ENCODE measurements at regions not wholly inside any gene's neighbourhood (a gene's known extent, or its start where the extent isn't known, plus 50 kb on each side); places are given as distances from the start of the nearest gene placed in this dataset.
"Not testable (repeated sequence)": the region's sequence is repeated elsewhere in the genome, so short reads cannot be mapped to it uniquely, and the experiment has no call there.

GRCh38 chr16:5225931-5226655 is 128.5 kb upstream of the EEF2KMT start:
- no peak overlapping the region for H3K4me3 ChIP-seq (ENCODE audit: low read depth, low read length)
- no peak for DNase-seq (ENCODE audit: low read depth, low spot score)
- POLR2A ChIA-PET = no interaction called here
- CTCF ChIA-PET = no interaction called here
- no peak for TF ChIP-seq CTCF (IDR thresholded peaks at IDR 0.05; ENCODE audit: insufficient read depth, low read length, missing control alignments)

GRCh38 chr16:5222761-5223160 is 125.2 kb upstream of the EEF2KMT start:
- no peak overlapping the region for H3K4me3 ChIP-seq (ENCODE audit: low read depth, low read length)
- POLR2A ChIA-PET = no interaction called here
- CTCF ChIA-PET = no interaction called here
- TF ChIP-seq CTCF (IDR thresholded peaks at IDR 0.05; ENCODE audit: insufficient read depth, low read length, missing control alignments) = no peak
- no peak for DNase-seq (ENCODE audit: low read depth, low spot score)

GRCh38 chr16:5221831-5222230 is 124.2 kb upstream of the EEF2KMT start:
- POLR2A ChIA-PET; DNase-seq (ENCODE audit: low read depth, low spot score); H3K4me3 ChIP-seq (ENCODE audit: low read depth, low read length); CTCF ChIA-PET: not testable (repeated sequence)

GRCh38 chr16:5220705-5221104 is 123.1 kb upstream of the EEF2KMT start:
- no peak for DNase-seq (ENCODE audit: low read depth, low spot score)
- no peak for TF ChIP-seq CTCF (IDR thresholded peaks at IDR 0.05; ENCODE audit: insufficient read depth, low read length, missing control alignments)
- CTCF ChIA-PET = no interaction called here
- POLR2A ChIA-PET = no interaction called here
- no peak overlapping the region for H3K4me3 ChIP-seq (ENCODE audit: low read depth, low read length)

GRCh38 chr16:5216441-5217080 is 119.0 kb upstream of the EEF2KMT start:
- CTCF ChIA-PET = no interaction called here
- no peak for DNase-seq (ENCODE audit: low read depth, low spot score)
- POLR2A ChIA-PET = no interaction called here
- no peak for TF ChIP-seq CTCF (IDR thresholded peaks at IDR 0.05; ENCODE audit: insufficient read depth, low read length, missing control alignments)
- H3K4me3 ChIP-seq (ENCODE audit: low read depth, low read length) = no peak overlapping the region

GRCh38 chr16:5215901-5216300 is 118.3 kb upstream of the EEF2KMT start:
- no peak overlapping the region for H3K4me3 ChIP-seq (ENCODE audit: low read depth, low read length)
- DNase-seq (ENCODE audit: low read depth, low spot score) = no peak
- CTCF ChIA-PET = no interaction called here
- POLR2A ChIA-PET = no interaction called here
- TF ChIP-seq CTCF (IDR thresholded peaks at IDR 0.05; ENCODE audit: insufficient read depth, low read length, missing control alignments) = no peak

GRCh38 chr16:5214466-5214865 is 116.9 kb upstream of the EEF2KMT start:
- CTCF ChIA-PET = no interaction called here

GRCh38 chr16:5212501-5212900 is 114.9 kb upstream of the EEF2KMT start:
- POLR2A ChIA-PET; H3K4me3 ChIP-seq (ENCODE audit: low read depth, low read length); DNase-seq (ENCODE audit: low read depth, low spot score); CTCF ChIA-PET: not testable (repeated sequence)

More at GRCh38 chr16:5214466-5214865, 116.9 kb upstream of the EEF2KMT start:
- DNase-seq (ENCODE audit: low read depth, low spot score) = no peak
- POLR2A ChIA-PET = no interaction called here
- TF ChIP-seq CTCF (IDR thresholded peaks at IDR 0.05; ENCODE audit: insufficient read depth, low read length, missing control alignments) = no peak
- no peak overlapping the region for H3K4me3 ChIP-seq (ENCODE audit: low read depth, low read length)

- DNase-seq (ENCODE audit: low read depth, low spot score); CTCF ChIA-PET; H3K4me3 ChIP-seq (ENCODE audit: low read depth, low read length); POLR2A ChIA-PET: not testable (repeated sequence)
Observed at GRCh38 chr16:5207862-5208498, 110.4 kb upstream of the EEF2KMT start.

Data from AG04449 (cell line).